Heart left ventricle (tissue), 16 donors: ENCODE measurements at regions not wholly inside any gene's neighbourhood (a gene's known extent, or its start where the extent isn't known, plus 50 kb on each side); places are given as distances from the start of the nearest gene placed in this dataset.

ENCODE experiments used
- ATAC-seq, 4 donors: fragments of 200-7000 bp; cut with Tn5 transposase; one replicate each; pipeline ENCODE4 v1.9.1; 2020 to 2022; ENCODE audit warnings: moderate library complexity in 4 of 4, mild to moderate bottlenecking in 3 of 4, moderate number of reproducible peaks in 1 of 4
- DNase-seq, 5 donors: peaks; one replicate each; pipeline ENCODE4 v3.0.0-alpha.2; 2020
- H3K27ac ChIP-seq, 12 donors: fragments of 200-600 bp; sonication (generic) in 4 of 12; one replicate each; pipeline versions ENCODE4 v1.5.0 to v1.8.0; 2016 to 2022; ENCODE audit warnings: mild to moderate bottlenecking in 2 of 12
- H3K27me3 ChIP-seq, 9 donors: fragments of 200-600 bp; sonication (generic) in 2 of 9; one replicate each; pipeline versions ENCODE4 v1.5.1 to v1.8.0; 2016 to 2022; ENCODE audit warnings: mild to moderate bottlenecking in 3 of 9
- H3K36me3 ChIP-seq, 9 donors: fragments of 200-600 bp; sonication (generic) in 2 of 9; one replicate each; pipeline versions ENCODE4 v1.5.0 to v1.8.0; 2018 to 2022; ENCODE audit warnings: mild to moderate bottlenecking in 2 of 9
- H3K4me1 ChIP-seq, 12 donors: fragments of 200-600 bp; sonication (generic) in 4 of 12; one replicate each; pipeline versions ENCODE4 v1.5.0 to v1.8.0; 2016 to 2022; ENCODE audit warnings: mild to moderate bottlenecking in 3 of 12
- H3K4me3 ChIP-seq, 12 donors: fragments of 200-600 bp; sonication (generic) in 4 of 12; one replicate each; pipeline versions ENCODE4 v1.5.0 to v1.8.0; 2017 to 2022; ENCODE audit warnings: mild to moderate bottlenecking in 9 of 12, moderate library complexity in 4 of 12
- H3K9me3 ChIP-seq, 12 donors: fragments of 200-600 bp; sonication (generic) in 4 of 12; one replicate each; pipeline versions ENCODE4 v1.5.0 to v1.8.0; 2016 to 2022; ENCODE audit warnings: mild to moderate bottlenecking in 1 of 12
- CTCF ChIP-seq, 12 donors: fragments of 200-600 bp; sonication (generic) in 4 of 12; IDR thresholded peaks; one replicate each; pipeline versions ENCODE4 v1.5.0 to v1.8.0; 2018 to 2022; ENCODE audit warnings: antibody characterized with exemption in 12 of 12, mild to moderate bottlenecking in 5 of 12
- POLR2A ChIP-seq, 2 donors: fragments of 450-650 bp; IDR thresholded peaks; one replicate each; pipeline ENCODE4 v1.6.1; 2017; ENCODE audit warnings: antibody characterized with exemption in 2 of 2, mild to moderate bottlenecking in 2 of 2, moderate library complexity in 2 of 2
- WGBS, 4 donors: extraction: QIAGEN DNeasy Blood & Tissue Kit in 2 of 4; methylation state at CpG; one replicate each; pipeline versions ENCODE4 v1.1.5 to v1.1.7; 2013 to 2018; 5-methylcytosine and 5-hydroxymethylcytosine counted together
- intact Hi-C, 10 donors: fragments of 100-400 bp; cut with DNase I; formaldehyde crosslinking; loops; one replicate each; pipeline versions ENCODE4 v1.11.1 to v1.14.2; 2022
- donor health status: ischemic (EF 13 %, LVEDD 7.1; RV severe dilation, severe dysfunction).
- donor health status: healthy with polysubstance abuse.
- donor health status: DM: no; HTN: yes; CAD: no.
- donor health status: DM: no; HTN: no; CAD: no.
- donor health status: ischemic (EF 25% LVEDD 6.9; RV normal size, moderate dysfunction).
- donor health status: ischemic (EF 25% LVEDD 5.7; RV mildly dilated, moderate dysfunction).
- donor health status: healthy.
- donor health status: DM: yes; HTN: yes; CAD: no.
- donor health status: ischemic (EF 35%, LVEDD 5.7; RV mildly dilated, moderate dysfunction).
- donor health status: nonischemic (EF 11% LVEDD 7.7; RV severe dilation, severe dysfunction).
- donor health status: DM: yes; HTN: yes; CAD: no.
- donor health status: PGD.
- donor health status: ischemic (EF 29% LVEDD 5.4; RV normal size, mild dysfunction).
- donor health status: nonischemic (EF 23%, LVEDD 6.1; RV moderate dilation, normal function).

GRCh38 chr14:25102788-25103187 lies 52.8 kb upstream of the STXBP6 start:
- H3K4me1 ChIP-seq = peaks cover 0 to 9% (median 0%) of the 10 kb centered on the region in 12 donors
- H3K4me3 ChIP-seq = no peak overlapping the region
- intact Hi-C loops = no loop called here
- H3K9me3 ChIP-seq = peaks cover 0 to 4% (median 0%) of the 10 kb centered on the region in 12 donors
- 86 to 97% (median 91%) methylated on average over 1 of the region's 1 CpG for WGBS, 4 donors
- H3K27me3 ChIP-seq = no peaks in the 10 kb centered on the region
- DNase-seq (no peak), ATAC-seq (no peak)
- H3K27ac ChIP-seq = no peak overlapping the region
- H3K36me3 ChIP-seq = no peaks in the 10 kb centered on the region
- no peak for TF ChIP-seq POLR2A (IDR thresholded peaks at IDR 0.05)
- no peak for TF ChIP-seq CTCF (IDR thresholded peaks at IDR 0.05)

DNA sequence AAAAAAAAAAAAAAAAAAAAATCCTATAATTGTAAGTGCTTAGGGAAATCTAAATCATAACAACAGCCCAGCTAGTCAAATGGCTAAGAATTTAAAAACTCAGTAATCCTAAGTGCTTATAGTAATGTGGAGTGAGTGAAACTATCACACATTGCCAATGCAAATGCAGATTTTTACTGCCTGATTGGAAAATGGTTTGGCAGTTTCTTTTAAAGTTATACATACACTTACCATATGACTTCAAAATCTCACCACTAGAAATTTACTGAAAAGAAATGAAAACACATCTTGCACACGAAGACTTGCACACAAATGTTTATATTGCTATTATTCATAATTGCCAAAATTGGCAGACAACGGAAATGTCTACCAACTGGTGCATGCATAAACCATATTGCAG lies 51.3 kb upstream of the STXBP6 start:
- intact Hi-C loops = no loop called here
- H3K27me3 ChIP-seq = no peaks in the 10 kb centered on the region
- H3K36me3 ChIP-seq = no peaks in the 10 kb centered on the region
- peaks cover 0 to 4% (median 0%) of the 10 kb centered on the region in 12 donors for H3K9me3 ChIP-seq
- DNase-seq (no peak), ATAC-seq (no peak)
- peaks cover 0 to 9% (median 0%) of the 10 kb centered on the region in 12 donors for H3K4me1 ChIP-seq
- H3K27ac ChIP-seq = no peak overlapping the region
- TF ChIP-seq POLR2A (IDR thresholded peaks at IDR 0.05) (no peak), CTCF (IDR thresholded peaks at IDR 0.05) (no peak)
- WGBS, 4 donors = 73 to 97% (median 84%) methylated on average over 2 of the region's 2 CpGs
- no peak overlapping the region for H3K4me3 ChIP-seq
